Activated naive CD4-positive, alpha-beta T cell treated with anti-CD3 and anti-CD28 coated beads, Interleukin-2, amount 10 ng/mL, durations not matched to agents 7 days and 5 days (primary cell): ENCODE measurements at regions not wholly inside any gene's neighbourhood (a gene's known extent, or its start where the extent isn't known, plus 50 kb on each side); places are given as distances from the start of the nearest gene placed in this dataset.

Source experiments
- CTCF ChIA-PET: fragments of 350-600 bp; sonication (Branson Sonifier 250); formaldehyde crosslinking; loops from one replicate; lab custom pipeline; 2021; ENCODE audit warnings: antibody characterized with exemption; lab: Charles Lee
- DNase-seq: peaks from one replicate; pipeline ENCODE4 v3.0.0-alpha.2; 2020
- H3K27ac Mint-ChIP-seq: one replicate; pipeline ENCODE4 v1.8.0; 2021; ENCODE audit warnings: mild to moderate bottlenecking, moderate library complexity, mixed read lengths
- H3K27me3 Mint-ChIP-seq: one replicate; pipeline ENCODE4 v1.8.0; 2021; ENCODE audit warnings: mild to moderate bottlenecking, mixed read lengths
- H3K36me3 Mint-ChIP-seq: one replicate; pipeline ENCODE4 v1.8.0; 2021; ENCODE audit warnings: mixed read lengths
- H3K4me1 Mint-ChIP-seq: one replicate; pipeline ENCODE4 v1.8.0; 2021; ENCODE audit warnings: mixed read lengths
- H3K4me3 Mint-ChIP-seq: one replicate; pipeline ENCODE4 v1.8.0; 2021; ENCODE audit warnings: mild to moderate bottlenecking, moderate library complexity, mixed read lengths
- H3K9me3 Mint-ChIP-seq: one replicate; pipeline ENCODE4 v1.8.0; 2021; ENCODE audit warnings: mixed read lengths

DNA sequence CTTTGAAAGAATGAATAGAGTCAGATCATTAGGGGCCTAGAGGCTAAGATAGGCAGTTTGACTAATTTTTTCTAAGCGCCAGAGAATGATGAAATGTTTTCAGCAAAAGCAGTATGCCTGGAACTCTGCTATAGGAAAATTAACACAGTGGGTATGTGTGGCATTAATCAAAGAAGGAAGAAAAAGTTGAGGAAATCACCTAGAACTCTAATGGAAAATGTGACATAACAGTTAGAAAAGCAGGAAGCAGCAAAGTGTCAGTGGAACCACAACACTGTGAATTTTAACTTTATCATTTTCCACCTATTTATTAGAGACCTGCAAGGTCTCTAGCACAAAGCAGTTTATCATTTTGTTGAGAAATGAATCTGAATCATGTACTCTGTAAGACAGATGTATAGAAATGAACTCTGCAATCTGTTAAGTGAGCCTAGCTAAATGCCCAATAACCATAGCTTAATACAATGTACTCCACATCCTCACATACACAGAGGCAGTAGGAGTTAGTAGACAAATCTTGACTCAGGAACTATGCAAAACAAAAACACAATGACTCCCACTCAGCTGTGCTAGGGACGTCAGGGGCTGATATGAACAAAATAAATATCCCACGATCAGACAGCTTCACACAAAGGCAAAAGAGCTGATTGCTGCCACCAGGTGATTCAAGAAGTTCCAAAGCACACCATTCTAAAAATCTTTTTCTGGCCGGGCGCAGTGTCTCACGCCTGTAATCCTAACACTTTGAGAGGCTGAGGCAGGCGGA is 500.7 kb upstream of the NFIA start:
- no peak overlapping the region for H3K4me3 Mint-ChIP-seq
- H3K27me3 Mint-ChIP-seq = no peaks in the 10 kb centered on the region
- H3K36me3 Mint-ChIP-seq = no peaks in the 10 kb centered on the region
- no peak for DNase-seq
- no peaks in the 10 kb centered on the region for H3K4me1 Mint-ChIP-seq
- peaks cover 12% of the 10 kb centered on the region for H3K9me3 Mint-ChIP-seq
- CTCF ChIA-PET = no interaction called here
- H3K27ac Mint-ChIP-seq = no peak overlapping the region

DNA sequence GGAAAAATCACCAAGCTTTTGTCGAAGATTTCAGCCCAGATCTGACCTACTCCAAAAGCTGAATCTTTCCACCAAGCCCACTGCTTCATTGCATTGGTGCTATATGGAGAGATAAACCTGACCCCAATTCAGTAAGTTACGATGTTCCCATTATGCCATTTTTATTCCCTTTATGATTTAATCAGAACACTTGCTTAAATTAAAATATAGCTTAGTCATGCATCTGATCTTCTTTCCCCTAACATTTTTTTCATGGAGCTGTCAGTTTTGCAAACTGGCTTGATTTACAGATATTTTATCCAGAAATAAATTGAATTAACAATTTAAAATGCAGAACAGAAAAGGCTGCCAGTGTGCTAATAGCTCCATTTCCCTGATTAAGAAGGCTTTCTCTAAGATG is 503.5 kb upstream of the C1orf87 start:
- Mint-ChIP-seq H3K9me3 (peaks cover 2% of the 10 kb centered on the region), H3K27me3 (no peaks in the 10 kb centered on the region), H3K4me3 (no peak overlapping the region), H3K4me1 (no peaks in the 10 kb centered on the region), H3K36me3 (no peaks in the 10 kb centered on the region), H3K27ac (no peak overlapping the region)
- CTCF ChIA-PET = no interaction called here
- no peak for DNase-seq

DNA sequence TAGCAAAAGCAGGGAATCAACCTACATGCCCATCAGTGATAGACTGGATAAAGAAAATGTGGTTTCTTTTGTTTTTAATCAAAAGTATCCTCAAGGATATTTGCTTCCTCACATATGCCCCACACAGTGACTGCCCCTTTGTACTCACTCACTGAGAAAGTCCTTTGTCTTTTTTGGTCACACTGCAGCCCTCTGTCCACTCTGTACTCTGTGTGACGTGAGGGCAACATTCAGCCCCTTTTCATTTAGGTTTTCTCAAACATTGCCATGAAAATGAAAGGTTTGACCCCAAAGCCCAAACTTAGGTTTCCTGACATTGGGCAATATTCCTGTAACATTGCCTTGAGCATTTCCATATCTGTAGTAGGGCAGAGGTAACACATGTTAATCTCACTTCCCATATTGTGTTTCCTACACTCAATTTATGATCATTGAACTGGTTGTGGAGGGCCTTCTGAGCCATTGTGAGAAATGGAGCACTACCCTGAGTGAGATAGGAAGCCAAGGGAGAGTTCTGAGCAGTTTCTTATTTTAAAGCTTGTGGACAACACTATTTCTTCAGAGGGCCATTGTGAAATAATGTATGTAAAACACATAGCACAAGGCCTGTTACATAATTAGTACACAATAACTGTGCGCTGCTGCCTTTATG is 501.9 kb upstream of the C1orf87 start:
- CTCF ChIA-PET = no interaction called here
- no peaks in the 10 kb centered on the region for H3K27me3 Mint-ChIP-seq
- H3K4me1 Mint-ChIP-seq = no peaks in the 10 kb centered on the region
- no peak overlapping the region for H3K27ac Mint-ChIP-seq
- peaks cover 4% of the 10 kb centered on the region for H3K9me3 Mint-ChIP-seq
- H3K4me3 Mint-ChIP-seq = no peak overlapping the region
- no peak for DNase-seq
- no peaks in the 10 kb centered on the region for H3K36me3 Mint-ChIP-seq

DNA sequence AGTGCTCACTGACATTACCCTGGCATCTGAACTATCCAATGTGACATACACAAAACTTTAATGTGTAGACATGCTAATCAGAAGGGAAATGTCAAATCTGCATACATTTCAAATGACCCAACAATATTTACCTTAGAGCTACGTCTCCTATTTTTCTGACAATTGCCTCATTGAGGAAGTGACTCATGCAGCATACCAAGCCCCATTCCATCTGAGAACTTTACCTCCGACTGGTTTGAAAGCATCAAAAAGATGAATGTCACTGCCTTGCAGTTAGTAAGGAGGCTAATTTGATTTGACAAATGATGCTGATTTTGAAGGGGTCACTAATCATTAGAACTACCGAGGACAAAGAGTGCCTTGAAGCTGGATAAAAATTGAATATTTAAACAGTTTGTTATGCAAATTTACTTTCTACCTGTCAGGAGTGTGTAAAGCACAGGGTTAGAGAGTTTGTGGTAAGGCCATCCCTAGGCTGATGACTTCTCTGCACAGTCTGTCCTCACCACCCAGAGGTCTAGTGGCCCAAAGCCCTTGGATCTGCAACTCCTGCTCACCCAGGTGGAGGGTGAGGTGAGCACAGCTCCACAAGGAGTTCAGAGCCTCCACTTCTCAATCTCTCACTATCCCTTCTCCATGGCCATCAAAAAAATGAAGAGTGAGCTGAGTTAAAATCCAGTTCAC is 500.3 kb upstream of the C1orf87 start:
- H3K4me3 Mint-ChIP-seq = no peak overlapping the region
- no peaks in the 10 kb centered on the region for H3K4me1 Mint-ChIP-seq
- H3K9me3 Mint-ChIP-seq = peaks cover 2% of the 10 kb centered on the region
- no peak overlapping the region for H3K27ac Mint-ChIP-seq
- CTCF ChIA-PET = no interaction called here
- H3K27me3 Mint-ChIP-seq = no peaks in the 10 kb centered on the region
- H3K36me3 Mint-ChIP-seq = no peaks in the 10 kb centered on the region
- DNase-seq = no peak

DNA sequence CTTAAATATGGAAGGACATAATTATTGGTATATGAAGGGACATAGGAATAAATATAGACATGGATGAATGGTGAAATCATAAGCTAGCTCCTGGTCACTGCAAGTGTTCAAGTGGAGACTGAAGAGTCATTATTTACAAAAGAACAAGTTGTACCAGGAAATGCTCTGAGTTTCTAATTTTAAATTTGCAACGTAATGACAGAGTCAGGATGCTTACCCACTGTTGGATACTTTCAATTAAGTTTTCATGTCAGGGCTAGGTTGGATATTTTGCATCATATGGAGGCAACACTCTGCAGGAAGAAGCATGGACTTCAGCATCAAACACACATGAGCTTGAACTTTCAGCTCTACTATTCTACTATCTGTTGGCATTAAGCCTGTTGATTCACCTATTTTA is 499.6 kb upstream of the C1orf87 start:
- no peaks in the 10 kb centered on the region for H3K4me1 Mint-ChIP-seq
- H3K36me3 Mint-ChIP-seq = no peaks in the 10 kb centered on the region
- no peak overlapping the region for H3K27ac Mint-ChIP-seq
- H3K9me3 Mint-ChIP-seq = peaks cover 2% of the 10 kb centered on the region
- CTCF ChIA-PET = no interaction called here
- no peak overlapping the region for H3K4me3 Mint-ChIP-seq
- DNase-seq = no peak
- H3K27me3 Mint-ChIP-seq = no peaks in the 10 kb centered on the region

DNA sequence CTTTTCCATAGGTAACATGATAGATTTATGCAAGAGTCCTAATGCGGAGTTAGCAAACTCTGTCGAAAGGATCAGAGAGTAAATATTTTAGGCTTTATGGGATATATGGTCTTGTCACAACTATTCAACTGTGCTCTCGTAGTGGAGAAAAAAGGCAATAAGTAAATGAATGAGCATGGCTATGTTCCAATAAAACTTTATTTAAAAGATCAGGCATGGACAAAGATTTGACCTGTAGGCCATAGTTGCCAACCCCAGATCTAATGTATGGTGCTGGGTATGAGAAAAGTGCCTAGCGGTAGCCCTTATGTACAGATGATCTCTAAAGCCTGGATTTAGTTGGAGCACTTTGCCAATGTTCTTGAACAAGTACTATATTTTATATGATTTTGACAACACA is 498.8 kb upstream of the C1orf87 start:
- CTCF ChIA-PET = no interaction called here
- H3K4me3 Mint-ChIP-seq = no peak overlapping the region
- H3K9me3 Mint-ChIP-seq = peaks cover 2% of the 10 kb centered on the region
- no peaks in the 10 kb centered on the region for H3K4me1 Mint-ChIP-seq
- H3K27me3 Mint-ChIP-seq = no peaks in the 10 kb centered on the region
- no peak overlapping the region for H3K27ac Mint-ChIP-seq
- no peaks in the 10 kb centered on the region for H3K36me3 Mint-ChIP-seq
- DNase-seq = no peak

DNA sequence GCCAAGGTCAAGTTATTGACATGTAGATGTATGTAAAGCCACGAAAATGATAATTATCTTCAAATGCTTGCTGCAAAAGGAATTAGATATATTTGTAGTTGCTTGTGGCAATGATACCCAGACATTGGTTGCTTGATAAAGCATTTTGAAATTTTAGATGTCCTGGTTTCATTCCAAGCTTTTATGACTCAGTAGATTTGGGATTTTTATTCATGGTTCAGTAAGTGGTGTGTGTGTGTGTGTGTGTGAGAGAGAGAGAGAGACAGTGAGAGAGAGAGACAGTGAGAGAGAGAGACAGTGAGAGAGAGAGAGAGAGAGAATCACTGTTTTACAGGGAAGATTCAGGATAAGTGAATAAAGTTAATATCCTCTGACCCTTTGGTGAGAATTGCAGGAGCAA is 498.2 kb upstream of the C1orf87 start:
- Mint-ChIP-seq H3K27me3 (no peaks in the 10 kb centered on the region), H3K27ac (no peak overlapping the region), H3K36me3 (no peaks in the 10 kb centered on the region), H3K9me3 (peaks cover 2% of the 10 kb centered on the region), H3K4me3 (no peak overlapping the region), H3K4me1 (no peaks in the 10 kb centered on the region)
- no peak for DNase-seq
- CTCF ChIA-PET = no interaction called here

DNA sequence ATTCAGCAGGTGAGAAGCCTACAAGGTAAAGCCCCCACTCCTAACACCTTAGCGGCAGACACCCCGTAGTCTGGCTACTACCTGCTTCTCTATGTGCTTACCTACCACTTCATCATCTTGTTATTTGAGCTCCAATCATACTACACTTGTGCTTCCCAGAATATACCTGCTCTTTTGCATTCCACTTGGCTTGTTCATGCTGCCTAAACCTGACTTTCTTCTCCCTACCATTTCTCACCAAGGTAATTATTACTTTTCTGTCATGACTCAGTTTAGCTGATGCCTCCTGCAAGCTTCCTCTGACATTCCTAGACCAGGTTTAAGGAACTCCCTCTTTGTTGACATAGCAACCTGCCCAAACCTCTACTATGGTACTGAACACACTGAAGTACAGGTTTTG is 495.6 kb upstream of the C1orf87 start:
- Mint-ChIP-seq H3K9me3 (peaks cover 2% of the 10 kb centered on the region), H3K4me3 (no peak overlapping the region), H3K36me3 (no peaks in the 10 kb centered on the region), H3K27ac (no peak overlapping the region), H3K27me3 (no peaks in the 10 kb centered on the region), H3K4me1 (no peaks in the 10 kb centered on the region)
- CTCF ChIA-PET = no interaction called here
- DNase-seq = no peak

DNA sequence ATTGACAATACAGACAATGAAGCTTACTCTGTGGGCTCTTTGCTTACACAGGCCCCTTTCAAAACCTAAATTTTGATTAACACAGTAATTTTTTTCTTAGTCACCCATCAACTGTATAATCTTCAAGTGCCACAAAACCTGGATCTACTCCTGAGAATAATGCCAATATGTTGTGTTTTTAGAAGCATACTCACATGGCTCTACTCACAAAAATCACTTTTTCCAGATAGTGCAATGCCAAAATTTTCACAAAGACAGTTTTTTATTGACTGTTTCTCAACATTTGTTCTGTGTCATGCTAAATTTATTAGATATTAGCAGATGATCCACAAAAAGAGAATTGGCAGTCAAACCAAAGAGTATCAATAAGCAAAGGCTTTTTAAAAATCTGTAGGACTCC is 493.7 kb upstream of the C1orf87 start:
- peaks cover 2% of the 10 kb centered on the region for H3K9me3 Mint-ChIP-seq
- H3K36me3 Mint-ChIP-seq = no peaks in the 10 kb centered on the region
- no peak overlapping the region for H3K27ac Mint-ChIP-seq
- no peak overlapping the region for H3K4me3 Mint-ChIP-seq
- H3K27me3 Mint-ChIP-seq = no peaks in the 10 kb centered on the region
- no peak for DNase-seq
- H3K4me1 Mint-ChIP-seq = no peaks in the 10 kb centered on the region
- CTCF ChIA-PET = no interaction called here

DNA sequence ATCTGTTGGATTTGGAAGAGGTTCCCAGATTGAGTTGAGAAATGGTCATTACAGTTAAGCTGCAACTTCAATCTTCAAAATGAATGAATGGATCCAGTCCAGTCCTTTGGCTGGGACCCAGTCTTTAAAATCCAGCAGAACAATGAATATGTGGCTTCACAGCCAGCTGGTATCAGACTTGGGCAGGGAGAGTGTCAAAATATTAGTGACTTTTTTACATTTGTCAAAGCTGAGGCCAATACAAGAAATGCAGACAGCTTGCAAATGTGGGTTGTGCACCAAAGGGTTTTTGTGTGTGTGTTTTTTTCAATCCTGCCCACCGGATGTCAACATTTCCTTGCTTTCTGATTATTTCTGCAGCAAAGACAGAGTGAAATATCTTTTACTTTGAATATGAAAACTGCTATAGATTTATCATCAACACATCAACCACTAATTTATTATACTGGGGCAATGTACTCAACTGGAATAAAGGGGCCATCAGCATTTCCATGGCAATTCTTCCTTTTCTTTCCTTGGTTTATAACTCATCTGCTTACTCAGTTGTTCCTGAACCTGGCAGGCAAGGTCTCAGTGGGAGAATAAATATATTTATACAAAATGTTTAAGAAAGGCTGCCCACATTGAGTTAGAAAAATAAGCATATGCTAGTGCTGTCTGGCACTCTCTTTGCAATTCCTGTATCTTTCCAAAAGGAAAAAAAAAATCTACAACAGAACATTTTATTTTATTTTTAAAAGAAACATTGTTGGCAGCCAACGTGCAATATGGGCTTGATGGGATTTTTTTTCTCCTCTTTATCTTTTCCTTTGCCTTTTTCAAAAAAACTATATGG is 491.6 kb upstream of the C1orf87 start:
- CTCF ChIA-PET = no interaction called here
- Mint-ChIP-seq H3K36me3 (no peaks in the 10 kb centered on the region), H3K4me1 (no peaks in the 10 kb centered on the region)

DNA sequence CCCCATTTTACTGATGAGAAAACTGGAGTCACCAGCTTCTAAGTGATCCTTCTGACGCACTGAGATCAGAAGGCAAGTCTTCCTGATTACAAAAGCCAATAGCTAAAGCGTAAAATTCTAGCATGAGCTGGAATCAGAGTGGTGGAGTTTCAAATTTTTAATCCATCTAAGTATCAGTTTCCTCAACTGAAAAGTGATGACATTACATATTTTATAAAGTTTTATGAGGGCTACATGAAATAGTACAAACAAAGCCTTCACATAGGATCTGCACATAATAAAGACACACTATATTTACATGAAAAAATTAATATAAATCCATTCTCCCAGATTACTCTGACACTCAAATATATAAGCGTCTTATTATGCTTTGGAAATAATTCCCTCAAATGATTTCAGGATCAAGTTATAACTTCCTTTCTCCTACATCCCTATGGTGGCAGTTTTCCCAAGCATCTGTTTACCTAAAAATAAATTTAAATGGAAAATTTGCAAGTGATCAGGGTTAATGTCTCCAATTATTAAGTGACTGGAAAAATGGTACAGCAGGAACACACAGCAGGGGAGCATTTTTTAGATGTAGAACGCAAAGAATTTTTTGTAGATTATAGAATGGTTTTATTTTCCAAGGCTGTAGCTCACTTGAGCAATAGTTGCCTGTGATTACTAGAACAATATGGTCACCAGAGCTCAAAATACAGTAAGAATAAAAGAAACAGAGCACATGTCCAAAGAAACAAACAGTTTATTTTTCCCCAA is 490.4 kb upstream of the C1orf87 start:
- Mint-ChIP-seq H3K4me1 (no peaks in the 10 kb centered on the region), H3K36me3 (no peaks in the 10 kb centered on the region), H3K4me3 (no peak overlapping the region), H3K27ac (no peak overlapping the region), H3K27me3 (no peaks in the 10 kb centered on the region), H3K9me3 (peaks cover 4% of the 10 kb centered on the region)
- DNase-seq = no peak
- CTCF ChIA-PET = no interaction called here

More for the DNA sequence above, 491.6 kb upstream of the C1orf87 start:
- no peak overlapping the region for H3K4me3 Mint-ChIP-seq
- H3K9me3 Mint-ChIP-seq = peaks cover 2% of the 10 kb centered on the region
- DNase-seq = no peak
- H3K27ac Mint-ChIP-seq = no peak overlapping the region
- no peaks in the 10 kb centered on the region for H3K27me3 Mint-ChIP-seq

DNA sequence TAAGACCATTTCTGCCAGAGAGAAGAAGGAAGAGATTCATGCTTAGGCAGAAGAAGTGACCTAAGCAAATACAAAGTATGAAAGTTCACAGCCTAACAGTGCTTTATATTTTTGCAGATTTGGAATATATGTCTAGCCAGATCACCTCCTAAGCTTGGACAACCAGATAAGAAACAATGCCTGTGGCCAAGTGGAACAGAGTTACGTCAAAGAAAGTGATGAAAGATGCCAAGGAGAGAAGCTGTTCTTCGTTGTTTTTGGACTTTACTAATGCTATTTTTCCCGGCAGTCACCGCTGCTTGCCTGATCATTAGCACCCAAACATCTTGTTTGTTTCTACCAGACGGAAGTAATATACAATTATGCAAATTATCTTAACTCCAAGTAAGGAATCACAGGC is 489.2 kb upstream of the C1orf87 start:
- DNase-seq = no peak
- no peaks in the 10 kb centered on the region for H3K36me3 Mint-ChIP-seq
- CTCF ChIA-PET = no interaction called here
- no peak overlapping the region for H3K27ac Mint-ChIP-seq
- H3K4me1 Mint-ChIP-seq = no peaks in the 10 kb centered on the region
- H3K4me3 Mint-ChIP-seq = no peak overlapping the region
- no peaks in the 10 kb centered on the region for H3K27me3 Mint-ChIP-seq
- H3K9me3 Mint-ChIP-seq = peaks cover 4% of the 10 kb centered on the region

DNA sequence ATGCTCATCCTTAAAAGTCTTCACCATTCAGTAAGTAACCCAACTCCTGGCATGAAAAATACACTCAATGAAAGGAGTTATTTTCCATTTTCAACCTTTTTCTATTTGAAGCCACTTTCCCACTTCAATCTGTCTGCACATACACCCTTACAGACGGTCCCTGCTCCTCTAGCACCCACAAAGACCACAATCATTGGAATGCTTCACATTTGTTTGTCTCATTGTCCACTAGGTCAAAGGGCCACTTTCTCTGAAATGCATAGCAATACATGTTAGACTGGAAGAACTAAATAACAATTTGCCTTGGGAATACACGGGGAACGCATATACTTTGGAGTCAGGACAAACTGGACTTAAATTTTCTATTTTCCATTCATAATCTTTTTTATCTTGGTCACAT is 487.1 kb upstream of the C1orf87 start:
- Mint-ChIP-seq H3K4me3 (no peak overlapping the region), H3K27ac (no peak overlapping the region), H3K4me1 (no peaks in the 10 kb centered on the region), H3K9me3 (peaks cover 4% of the 10 kb centered on the region), H3K36me3 (no peaks in the 10 kb centered on the region), H3K27me3 (no peaks in the 10 kb centered on the region)
- CTCF ChIA-PET = no interaction called here
- DNase-seq = no peak

DNA sequence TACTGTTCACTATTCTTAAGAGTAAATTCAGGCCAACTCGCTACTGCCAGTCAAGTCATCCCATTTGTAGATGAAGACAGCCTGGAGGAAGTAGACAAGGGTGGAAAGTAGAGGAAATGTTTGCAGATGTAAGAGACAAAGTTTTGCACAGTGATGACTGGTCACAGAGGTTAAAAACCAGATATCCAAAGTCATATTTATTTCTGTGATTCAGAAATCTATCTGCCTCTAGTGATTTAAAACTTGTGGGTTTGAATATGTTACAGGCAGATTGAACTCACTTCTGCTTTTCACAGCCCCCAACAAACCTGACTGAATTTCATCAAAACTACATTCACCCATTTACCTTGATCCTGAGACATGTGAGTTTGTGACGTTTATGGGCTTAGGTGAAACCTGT is 484.7 kb upstream of the C1orf87 start:
- DNase-seq = no peak
- H3K4me3 Mint-ChIP-seq = no peak overlapping the region
- no peak overlapping the region for H3K27ac Mint-ChIP-seq
- no peaks in the 10 kb centered on the region for H3K27me3 Mint-ChIP-seq
- no peaks in the 10 kb centered on the region for H3K36me3 Mint-ChIP-seq
- no peaks in the 10 kb centered on the region for H3K4me1 Mint-ChIP-seq
- CTCF ChIA-PET = no interaction called here
- H3K9me3 Mint-ChIP-seq = peaks cover 4% of the 10 kb centered on the region
